Gastroesophageal sphincter (tissue), 4 donors: ENCODE measurements at regions not wholly inside any gene's neighbourhood (a gene's known extent, or its start where the extent isn't known, plus 50 kb on each side); places are given as distances from the start of the nearest gene placed in this dataset.

Experiments
- ATAC-seq: fragments of 150-250 bp; one replicate; pipeline ENCODE4 v1.9.1; 2016; ENCODE audit warnings: mild to moderate bottlenecking, moderate library complexity
- H3K27ac ChIP-seq, 4 donors: fragments of 200-600 bp; sonication (generic) in 3 of 4; 1 replicate in 3 of 4; 2 replicates in 1 of 4; pipeline ENCODE4 v1.5.1; 2016 to 2019
- H3K27me3 ChIP-seq: fragments of 200-600 bp; sonication (generic); one replicate; pipeline ENCODE4 v1.5.1; 2019
- H3K36me3 ChIP-seq, 2 donors: fragments of 200-600 bp; sonication (generic); one replicate each; pipeline ENCODE4 v1.5.1; 2019; ENCODE audit warnings: control low read depth in 1 of 2
- H3K4me1 ChIP-seq, 3 donors: fragments of 200-600 bp; sonication (generic); 1 replicate in 2 of 3; 2 replicates in 1 of 3; pipeline ENCODE4 v1.5.1; 2016 to 2019; ENCODE audit warnings: control low read depth in 2 of 3
- H3K4me3 ChIP-seq, 2 donors: fragments of 200-600 bp; sonication (generic); one replicate each; pipeline ENCODE4 v1.5.1; 2019; ENCODE audit warnings: mild to moderate bottlenecking in 1 of 2, moderate library complexity in 1 of 2
- H3K9me3 ChIP-seq, 3 donors: fragments of 200-600 bp; sonication (generic); one replicate each; pipeline ENCODE4 v1.5.1; 2017 to 2019; ENCODE audit warnings: control low read depth in 2 of 3
- CTCF ChIP-seq, 4 experiments: fragments of 200-600 bp in 2 of 4; fragments of 450-650 bp in 2 of 4; sonication (generic) in 1 of 4; IDR thresholded peaks; one replicate each; pipeline ENCODE4 v1.5.1; 2017 to 2019; ENCODE audit warnings: antibody characterized with exemption in 4 of 4, mild to moderate bottlenecking in 2 of 4, moderate library complexity in 2 of 4
- EP300 ChIP-seq: sonication (generic); formaldehyde crosslinking; IDR thresholded peaks from one replicate; pipeline ENCODE4 v1.6.1; 2017; ENCODE audit warnings: antibody characterized with exemption, mild to moderate bottlenecking
- POLR2A ChIP-seq, 2 donors: fragments of 450-650 bp; IDR thresholded peaks; one replicate each; pipeline ENCODE4 v1.6.1; 2017; ENCODE audit warnings: antibody characterized with exemption in 2 of 2, mild to moderate bottlenecking in 2 of 2, moderate library complexity in 1 of 2
- POLR2AphosphoS5 ChIP-seq: sonication (generic); formaldehyde crosslinking; IDR thresholded peaks from one replicate; pipeline ENCODE4 v1.6.1; 2017; ENCODE audit warnings: antibody characterized with exemption
- WGBS, 2 donors: methylation state at CpG; one replicate each; pipeline ENCODE4 v1.1.5; 2018; ENCODE audit warnings: low coverage in 1 of 2; 5-methylcytosine and 5-hydroxymethylcytosine counted together

GRCh38 chr7:115350764-115351163 is 428.9 kb downstream of the MDFIC start:
- Histone ChIP-seq H3K36me3 (no peaks in the 10 kb centered on the region), H3K4me3 (no peak overlapping the region), H3K27ac (no peak overlapping the region), H3K9me3 (no peaks in the 10 kb centered on the region), H3K27me3 (no peaks in the 10 kb centered on the region), H3K4me1 (no peaks in the 10 kb centered on the region)
- no peak for ATAC-seq
- no peak for TF ChIP-seq EP300
- TF ChIP-seq POLR2A (IDR thresholded peaks at IDR 0.05) = no peak
- TF ChIP-seq POLR2AphosphoS5 = no peak
- TF ChIP-seq CTCF (IDR thresholded peaks at IDR 0.05) = no peak
- 94 to 100% methylated on average over 1 of the region's 1 CpG for WGBS, 2 donors

GRCh38 chr7:115349635-115350034 is 427.7 kb downstream of the MDFIC start:
- H3K9me3 ChIP-seq = no peaks in the 10 kb centered on the region
- no peak overlapping the region for H3K4me3 ChIP-seq
- no peak overlapping the region for H3K27ac ChIP-seq
- no peaks in the 10 kb centered on the region for H3K36me3 ChIP-seq
- H3K27me3 ChIP-seq = no peaks in the 10 kb centered on the region
- TF ChIP-seq EP300 = no peak
- TF ChIP-seq POLR2AphosphoS5 = no peak
- no peak for TF ChIP-seq CTCF (IDR thresholded peaks at IDR 0.05)
- TF ChIP-seq POLR2A (IDR thresholded peaks at IDR 0.05) = no peak
- ATAC-seq = no peak
- H3K4me1 ChIP-seq = no peaks in the 10 kb centered on the region
- 100% methylated on average over 1 of the region's 1 CpG; no CpG with 5 or more reads in 1 of the 2 donors for WGBS, 2 donors

GRCh38 chr7:115346685-115347084 is 424.8 kb downstream of the MDFIC start:
- no peaks in the 10 kb centered on the region for H3K36me3 ChIP-seq
- H3K27ac ChIP-seq = no peak overlapping the region
- no peak for ATAC-seq
- H3K9me3 ChIP-seq = no peaks in the 10 kb centered on the region
- no peak overlapping the region for H3K4me3 ChIP-seq
- no peak for TF ChIP-seq EP300
- TF ChIP-seq CTCF (IDR thresholded peaks at IDR 0.05) = no peak
- H3K4me1 ChIP-seq = no peaks in the 10 kb centered on the region
- H3K27me3 ChIP-seq = no peaks in the 10 kb centered on the region
- 17 to 40% methylated on average over 1 of the region's 1 CpG for WGBS, 2 donors

GRCh38 chr7:115340828-115341227 is 418.9 kb downstream of the MDFIC start:
- TF ChIP-seq POLR2A (IDR thresholded peaks at IDR 0.05) (no peak), EP300 (no peak), CTCF (IDR thresholded peaks at IDR 0.05) (no peak), POLR2AphosphoS5 (no peak)

GRCh38 chr7:115338016-115338415 is 416.1 kb downstream of the MDFIC start:
- Histone ChIP-seq H3K27me3 (no peaks in the 10 kb centered on the region), H3K4me1 (no peaks in the 10 kb centered on the region), H3K4me3 (no peak overlapping the region), H3K36me3 (no peaks in the 10 kb centered on the region), H3K9me3 (no peaks in the 10 kb centered on the region), H3K27ac (no peak overlapping the region)
- no peak for ATAC-seq
- no peak for TF ChIP-seq POLR2A (IDR thresholded peaks at IDR 0.05)
- TF ChIP-seq EP300 = no peak
- WGBS, 2 donors = 54 to 76% methylated on average over 4 of the region's 4 CpGs

More at GRCh38 chr7:115340828-115341227, 418.9 kb downstream of the MDFIC start:
- H3K27me3 ChIP-seq = no peaks in the 10 kb centered on the region
- no peak overlapping the region for H3K4me3 ChIP-seq
- no peaks in the 10 kb centered on the region for H3K36me3 ChIP-seq
- H3K4me1 ChIP-seq = no peaks in the 10 kb centered on the region
- ATAC-seq = no peak
- no peak overlapping the region for H3K27ac ChIP-seq
- no peaks in the 10 kb centered on the region for H3K9me3 ChIP-seq
- WGBS, 2 donors = 77 to 82% methylated on average over 4 of the region's 4 CpGs
